DND-41 (cell line): ENCODE measurements at regions not wholly inside any gene's neighbourhood (a gene's known extent, or its start where the extent isn't known, plus 50 kb on each side); places are given as distances from the start of the nearest gene placed in this dataset.

Experiments
- EZH2 ChIP-seq: IDR thresholded peaks from 3 replicates; pipeline ENCODE4 v1.6.1; 2012; ENCODE audit warnings: borderline replicate concordance, low read depth, mild to moderate bottlenecking, moderate library complexity, low read length, inconsistent platforms; ENCODE audit not compliant: severe bottlenecking
- TF ChIP-seq, protein P1 (sequence below): IDR thresholded peaks from 2 replicates; pipeline ENCODE4 v1.5.1; 2012; ENCODE audit warnings: borderline replicate concordance, low read length, moderate library complexity, mild to moderate bottlenecking; ENCODE audit not compliant: poor library complexity, severe bottlenecking; ENCODE audit errors: extremely low read depth

DNA sequence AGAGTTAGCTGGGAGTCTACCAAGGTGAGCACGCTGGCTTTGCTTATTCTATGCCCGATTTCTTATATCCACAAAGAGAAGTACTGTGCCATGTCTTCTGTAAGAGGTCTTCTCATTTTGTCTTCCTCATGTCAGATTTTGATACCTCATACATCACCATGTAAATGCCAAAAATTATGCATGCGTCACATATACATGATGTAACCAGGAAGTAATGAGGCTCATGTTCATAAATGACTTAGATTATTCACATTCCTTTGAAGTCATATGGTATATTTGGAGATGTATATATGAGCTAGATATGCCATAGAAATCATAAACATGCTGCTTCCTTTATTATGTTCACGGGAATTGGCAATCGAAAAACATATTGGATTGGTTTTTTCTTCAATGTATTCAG, 97.7 kb upstream of the CELF2 start:
- TF ChIP-seq, protein P1, sequence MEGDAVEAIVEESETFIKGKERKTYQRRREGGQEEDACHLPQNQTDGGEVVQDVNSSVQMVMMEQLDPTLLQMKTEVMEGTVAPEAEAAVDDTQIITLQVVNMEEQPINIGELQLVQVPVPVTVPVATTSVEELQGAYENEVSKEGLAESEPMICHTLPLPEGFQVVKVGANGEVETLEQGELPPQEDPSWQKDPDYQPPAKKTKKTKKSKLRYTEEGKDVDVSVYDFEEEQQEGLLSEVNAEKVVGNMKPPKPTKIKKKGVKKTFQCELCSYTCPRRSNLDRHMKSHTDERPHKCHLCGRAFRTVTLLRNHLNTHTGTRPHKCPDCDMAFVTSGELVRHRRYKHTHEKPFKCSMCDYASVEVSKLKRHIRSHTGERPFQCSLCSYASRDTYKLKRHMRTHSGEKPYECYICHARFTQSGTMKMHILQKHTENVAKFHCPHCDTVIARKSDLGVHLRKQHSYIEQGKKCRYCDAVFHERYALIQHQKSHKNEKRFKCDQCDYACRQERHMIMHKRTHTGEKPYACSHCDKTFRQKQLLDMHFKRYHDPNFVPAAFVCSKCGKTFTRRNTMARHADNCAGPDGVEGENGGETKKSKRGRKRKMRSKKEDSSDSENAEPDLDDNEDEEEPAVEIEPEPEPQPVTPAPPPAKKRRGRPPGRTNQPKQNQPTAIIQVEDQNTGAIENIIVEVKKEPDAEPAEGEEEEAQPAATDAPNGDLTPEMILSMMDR, result no peak
- TF ChIP-seq EZH2, result no peak
